Left ventricle myocardium superior (tissue), 1 donor: ENCODE measurements at regions not wholly inside any gene's neighbourhood (a gene's known extent, or its start where the extent isn't known, plus 50 kb on each side); places are given as distances from the start of the nearest gene placed in this dataset.

Experiments
- ATAC-seq: fragments of 200-7000 bp; cut with Tn5 transposase; one replicate; pipeline ENCODE4 v1.9.1; 2020; ENCODE audit warnings: mild to moderate bottlenecking, moderate library complexity
- DNase-seq: peaks from one replicate; pipeline ENCODE4 v3.0.0-alpha.2; 2020
- intact Hi-C: fragments of 100-400 bp; cut with micrococcal nuclease; formaldehyde crosslinking; loops from one replicate; pipeline ENCODE4 v1.11.0; 2022
- donor health status: DM: no; HTN: yes; CAD: no; lungs with severe emphysema.

GRCh38 chr1:208405014-208405413 lies 160.8 kb upstream of the PLXNA2 start:
- intact Hi-C loops = no loop called here

GRCh38 chr1:208409176-208409575 lies 165.0 kb upstream of the PLXNA2 start:
- DNase-seq (no peak), ATAC-seq (no peak)
- intact Hi-C loops = no loop called here

More at GRCh38 chr1:208405014-208405413, 160.8 kb upstream of the PLXNA2 start:
- no peak for ATAC-seq
- no peak for DNase-seq

DNA sequence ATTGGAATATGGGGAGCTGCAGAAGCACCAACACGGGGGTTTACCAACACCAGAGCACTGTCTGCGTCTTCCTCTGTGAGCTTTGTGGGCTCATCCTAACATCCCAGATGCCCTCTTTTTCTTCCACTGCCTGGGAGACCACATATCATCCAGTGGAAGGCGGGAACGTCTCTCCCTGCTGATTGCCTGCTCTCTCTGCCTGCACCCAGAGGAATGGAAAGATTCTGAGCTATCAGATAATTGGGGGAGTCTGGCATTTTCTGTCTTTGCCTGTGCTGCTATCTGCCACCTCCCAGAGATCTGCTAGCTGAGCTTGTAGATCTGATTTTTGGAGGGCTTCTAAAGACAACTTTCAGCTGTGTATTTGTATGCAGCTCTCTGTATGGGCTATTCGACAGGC lies 166.2 kb upstream of the PLXNA2 start:
- intact Hi-C loops = no loop called here
- DNase-seq = no peak
- ATAC-seq = no peak

DNA sequence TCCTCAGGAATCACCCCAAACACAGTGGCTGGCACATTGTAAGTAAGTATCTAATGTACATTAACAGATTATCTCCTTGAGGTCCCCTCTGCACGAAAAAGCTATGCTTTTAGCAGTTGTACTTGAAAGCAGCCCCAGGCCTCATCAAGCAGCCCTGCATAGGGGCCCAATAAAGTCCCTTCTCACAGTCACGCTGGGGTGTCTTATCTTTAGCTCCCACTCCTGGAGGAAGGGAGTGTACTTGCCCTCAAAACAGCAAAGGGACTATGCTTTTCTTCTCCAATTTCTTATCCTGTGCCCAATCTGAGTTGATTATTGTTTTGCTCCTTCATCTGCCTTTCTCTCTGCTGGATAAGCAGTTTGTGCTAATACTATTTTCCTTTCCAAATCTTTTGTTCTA lies 168.8 kb upstream of the PLXNA2 start:
- DNase-seq (no peak), ATAC-seq (no peak)
- intact Hi-C loops = no loop called here

GRCh38 chr1:208418667-208419066 lies 174.5 kb upstream of the PLXNA2 start:
- no peak for DNase-seq
- intact Hi-C loops = no loop called here
- no peak for ATAC-seq

DNA sequence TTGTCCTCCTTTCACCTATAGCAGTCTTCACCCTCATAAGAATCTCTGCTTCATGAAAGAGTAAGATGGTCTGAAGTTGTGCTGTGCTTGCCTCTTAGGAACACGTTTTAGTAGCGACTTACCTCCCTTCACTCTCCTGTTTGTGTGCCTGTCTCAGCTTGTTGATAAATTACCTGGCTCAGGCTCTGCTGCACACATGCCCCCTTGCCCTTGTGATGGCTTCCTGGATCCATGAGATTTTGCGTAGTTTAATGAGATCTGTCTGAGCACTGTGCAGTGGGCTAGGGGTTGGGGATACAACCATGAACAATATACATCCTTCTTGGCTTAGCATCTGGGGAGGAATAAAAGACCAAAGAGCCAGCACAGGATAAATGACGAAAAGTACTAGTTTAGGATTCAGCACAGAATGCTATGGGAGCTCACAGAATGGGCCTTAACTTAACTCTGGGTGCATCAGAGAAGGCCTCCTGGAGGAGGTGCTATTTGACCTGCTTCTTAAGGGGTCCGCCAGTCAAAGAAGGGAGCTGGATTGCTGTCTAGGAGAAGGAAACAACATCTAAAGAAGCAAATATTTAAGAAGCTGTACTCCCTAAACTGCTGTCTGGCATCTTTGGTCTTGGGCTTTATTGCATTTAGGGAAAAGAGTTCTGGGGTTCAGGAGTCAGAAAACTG lies 175.7 kb upstream of the PLXNA2 start:
- no peak for DNase-seq
- no peak for ATAC-seq
- intact Hi-C loops = no loop called here

DNA sequence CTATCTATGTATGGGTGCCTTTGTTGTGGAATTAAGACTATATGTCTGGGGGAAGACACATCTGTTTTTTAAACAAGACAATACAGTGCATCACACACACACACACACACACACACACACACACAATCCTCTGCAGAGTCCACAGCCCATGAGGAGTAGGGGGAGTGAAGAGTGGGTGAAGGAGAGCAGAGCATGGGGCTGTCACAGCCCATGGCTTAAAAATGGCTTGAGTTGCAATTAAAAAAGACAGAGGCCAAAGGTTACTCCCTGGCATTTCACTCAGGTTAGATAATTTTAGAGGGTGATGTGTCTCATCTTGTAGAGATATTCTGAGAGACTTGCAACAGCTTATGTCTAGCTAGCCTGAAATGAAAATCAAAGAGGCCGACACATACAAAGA lies 176.5 kb upstream of the PLXNA2 start:
- ATAC-seq (no peak), DNase-seq (no peak)
- intact Hi-C loops = no loop called here

DNA sequence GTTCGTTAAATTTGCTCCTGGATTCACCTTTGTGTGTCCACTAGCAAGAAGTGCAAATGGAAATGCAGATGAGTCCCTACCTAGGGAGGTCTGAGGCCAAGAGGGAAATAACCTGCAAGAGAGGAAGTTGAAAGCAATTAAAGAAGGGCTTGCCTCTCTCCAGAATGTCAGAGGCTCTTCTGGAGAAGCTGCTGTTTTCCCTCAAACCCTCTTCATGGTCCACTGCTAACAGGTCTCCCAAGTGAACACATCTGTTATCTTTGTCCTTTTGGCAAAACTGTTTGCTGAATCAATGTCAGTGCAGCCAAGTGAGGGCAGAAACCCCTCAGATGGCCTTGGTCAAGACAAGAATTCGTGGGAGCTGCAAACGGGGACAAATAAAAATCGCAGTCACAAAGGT lies 177.3 kb upstream of the PLXNA2 start:
- ATAC-seq (no peak), DNase-seq (no peak)
- intact Hi-C loops = no loop called here

DNA sequence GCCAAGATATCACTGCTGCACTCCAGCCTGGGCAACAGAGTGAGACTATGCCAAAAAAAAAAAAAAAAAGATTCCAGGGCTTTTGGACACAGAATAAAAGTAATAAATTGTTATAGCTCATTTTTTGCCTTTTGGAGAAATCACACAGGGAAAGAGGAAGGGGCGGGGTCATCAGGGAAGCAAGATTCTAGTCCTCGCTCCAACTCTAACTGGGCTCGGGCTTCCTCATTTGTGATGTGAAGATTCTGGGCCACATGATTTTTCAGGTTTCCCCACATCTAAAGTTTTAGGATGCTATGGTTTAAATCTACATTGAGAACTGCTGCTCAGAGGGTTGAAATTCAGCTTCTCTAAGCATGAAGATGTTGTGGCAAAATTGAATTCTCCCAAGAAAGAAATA lies 179.3 kb upstream of the PLXNA2 start:
- ATAC-seq (no peak), DNase-seq (no peak)
- intact Hi-C loops = no loop called here

- ATAC-seq = no peak
- intact Hi-C loops = no loop called here
- DNase-seq = no peak
These were observed 180.9 kb upstream of the PLXNA2 start for GRCh38 chr1:208425096-208425495.

GRCh38 chr1:208430220-208430619 lies 186.0 kb upstream of the PLXNA2 start:
- intact Hi-C loops = no loop called here
- DNase-seq = no peak
- ATAC-seq = no peak

GRCh38 chr1:208431721-208432120 lies 187.5 kb upstream of the PLXNA2 start:
- no peak for ATAC-seq
- intact Hi-C loops = no loop called here
- no peak for DNase-seq

GRCh38 chr1:208432346-208432745 lies 188.2 kb upstream of the PLXNA2 start:
- intact Hi-C loops = no loop called here
- DNase-seq = no peak
- ATAC-seq = no peak

DNA sequence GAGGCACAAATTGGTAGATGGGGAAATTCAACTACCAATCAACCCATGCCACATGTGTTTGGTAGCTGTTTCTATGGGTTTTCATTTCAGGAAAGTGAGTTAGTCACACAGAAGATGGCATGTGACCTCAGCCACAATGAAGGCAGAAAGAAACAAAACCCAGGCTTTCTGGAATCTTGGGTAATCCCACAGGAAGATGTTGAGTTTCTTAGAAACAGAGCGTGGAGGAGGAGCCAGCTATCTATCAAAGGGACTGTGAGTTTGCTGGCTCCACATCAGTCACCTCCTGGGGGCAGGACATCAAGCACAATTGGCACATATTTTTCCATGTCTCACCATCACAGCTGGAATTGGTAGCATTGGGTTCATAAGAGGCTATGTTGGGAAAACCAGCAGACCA lies 188.9 kb upstream of the PLXNA2 start:
- ATAC-seq (no peak), DNase-seq (no peak)
- intact Hi-C loops = no loop called here

- DNase-seq (no peak), ATAC-seq (no peak)
- intact Hi-C loops = no loop called here
These were observed 189.8 kb upstream of the PLXNA2 start for GRCh38 chr1:208433971-208434370.

DNA sequence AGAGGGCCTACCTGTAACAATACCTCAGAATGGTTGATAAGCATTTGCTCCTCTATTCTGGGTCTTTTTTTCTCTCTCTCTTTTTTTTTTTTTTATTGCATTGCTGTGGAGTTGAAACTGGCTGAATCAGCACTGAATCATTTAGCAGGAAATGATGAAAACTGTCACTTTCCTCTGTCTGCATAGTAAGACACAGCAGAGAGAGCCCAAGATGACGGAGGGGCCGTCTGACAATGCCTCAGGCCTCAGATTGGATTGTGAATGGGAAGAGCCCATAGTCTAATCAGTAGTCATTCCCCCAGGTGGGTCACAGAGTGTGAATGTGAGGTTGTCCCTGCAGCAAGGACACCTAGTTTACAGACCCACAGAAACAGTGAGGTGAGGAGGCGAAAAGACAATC lies 193.2 kb upstream of the PLXNA2 start:
- intact Hi-C loops = no loop called here
- no peak for DNase-seq
- no peak for ATAC-seq

- ATAC-seq (no peak), DNase-seq (no peak)
- intact Hi-C loops = no loop called here
These were observed 194.0 kb upstream of the PLXNA2 start for GRCh38 chr1:208438112-208438699.

- DNase-seq = no peak
- no peak for ATAC-seq
- intact Hi-C loops = no loop called here
These were observed 201.6 kb upstream of the PLXNA2 start for GRCh38 chr1:208445758-208446203.

- ATAC-seq = no peak
- no peak for DNase-seq
- intact Hi-C loops = no loop called here
These were observed 202.1 kb upstream of the PLXNA2 start for GRCh38 chr1:208446271-208446691.

DNA sequence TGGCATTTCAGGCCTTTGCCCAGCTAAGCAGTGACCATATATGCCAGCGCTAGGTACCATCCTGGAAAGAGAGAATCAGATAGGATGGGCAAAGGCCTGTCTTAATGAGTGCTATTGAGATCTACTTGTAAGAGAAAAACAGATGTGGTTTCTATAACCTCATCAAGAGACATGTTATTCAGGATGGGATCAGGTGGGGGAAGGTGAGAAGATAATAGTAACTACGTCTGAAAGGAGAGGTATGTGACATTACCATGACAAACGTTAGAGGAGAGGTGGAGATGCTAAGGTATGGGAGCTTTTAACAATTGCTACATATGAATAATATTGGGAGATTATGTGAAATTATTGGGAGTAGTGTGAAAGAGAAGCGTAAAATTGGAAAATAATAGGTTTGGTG lies 204.2 kb upstream of the PLXNA2 start:
- intact Hi-C loops = no loop called here
- ATAC-seq (no peak), DNase-seq (no peak)

DNA sequence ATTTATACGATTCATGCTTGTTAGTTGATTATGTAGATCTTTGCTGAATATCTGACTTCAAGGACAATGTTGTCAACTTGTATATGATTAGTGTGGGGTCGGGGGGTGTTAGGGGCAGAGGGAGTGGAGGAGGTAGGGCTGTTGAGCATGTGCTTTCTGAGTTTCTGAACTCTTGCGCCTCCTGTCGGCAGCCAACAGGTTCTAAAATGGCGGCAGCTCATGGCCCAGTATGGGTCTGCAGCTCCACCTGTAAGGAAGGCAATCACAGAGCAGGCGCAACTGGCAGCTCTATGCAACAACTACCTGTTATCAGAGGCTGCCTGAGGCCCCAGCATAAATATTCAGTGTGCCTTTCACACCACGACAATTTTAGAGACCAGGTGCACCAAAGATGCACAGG lies 205.8 kb upstream of the PLXNA2 start:
- ATAC-seq = no peak
- intact Hi-C loops = no loop called here
- DNase-seq = no peak
